ENCODE measurements at regions not wholly inside any gene's neighbourhood (a gene's known extent, or its start where the extent isn't known, plus 50 kb on each side); places are given as distances from the start of the nearest gene placed in this dataset.
"Not testable (repeated sequence)": the region's sequence is repeated elsewhere in the genome, so short reads cannot be mapped to it uniquely, and the experiment has no call there.

DNA sequence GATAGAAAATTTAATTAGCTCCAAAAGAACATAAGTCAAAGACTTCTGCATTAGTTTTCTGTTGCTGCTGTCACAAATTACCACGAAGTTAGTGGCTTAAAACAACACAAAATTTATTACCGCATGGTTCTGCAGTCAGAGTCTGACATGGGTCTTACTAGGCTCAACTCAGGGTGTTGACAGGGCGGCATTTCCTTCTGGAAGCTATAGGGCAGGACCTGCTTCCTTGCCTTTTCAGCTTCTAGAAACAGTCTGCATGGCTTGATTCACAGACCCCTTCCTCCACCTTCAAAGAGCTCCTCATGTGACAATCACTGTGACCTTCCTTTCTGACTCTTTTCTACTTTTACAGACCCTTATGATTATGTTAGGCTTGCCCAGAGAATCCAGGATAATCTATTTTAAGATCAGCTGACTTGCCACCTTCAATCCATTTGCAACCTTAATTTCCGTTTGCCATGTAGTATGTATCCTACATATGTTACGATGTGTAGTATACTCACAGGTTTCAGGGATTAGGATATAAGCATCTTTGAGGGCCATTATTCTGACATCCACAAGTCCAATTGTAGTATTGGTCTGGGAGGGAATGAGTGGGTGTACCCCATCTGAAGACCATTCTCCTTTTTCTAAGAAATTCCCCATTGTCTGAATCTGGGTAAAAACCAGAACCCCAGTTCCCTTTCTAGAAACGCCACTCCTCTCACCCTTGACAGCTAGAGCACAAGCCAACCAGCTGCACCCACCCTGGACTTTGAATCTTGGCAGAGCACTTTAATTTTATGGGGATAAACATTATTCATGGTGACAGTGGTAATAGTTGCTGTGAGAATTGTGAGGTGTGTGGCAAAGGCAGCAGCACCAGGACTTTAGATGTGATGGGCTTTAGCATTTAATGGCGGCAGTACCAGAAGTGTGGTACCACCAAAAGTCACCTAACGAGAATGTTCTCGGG lies 265.5 kb downstream of the KCNJ2 start:
- no peak for DNase-seq (ENCODE audit: low spot score)

DNA sequence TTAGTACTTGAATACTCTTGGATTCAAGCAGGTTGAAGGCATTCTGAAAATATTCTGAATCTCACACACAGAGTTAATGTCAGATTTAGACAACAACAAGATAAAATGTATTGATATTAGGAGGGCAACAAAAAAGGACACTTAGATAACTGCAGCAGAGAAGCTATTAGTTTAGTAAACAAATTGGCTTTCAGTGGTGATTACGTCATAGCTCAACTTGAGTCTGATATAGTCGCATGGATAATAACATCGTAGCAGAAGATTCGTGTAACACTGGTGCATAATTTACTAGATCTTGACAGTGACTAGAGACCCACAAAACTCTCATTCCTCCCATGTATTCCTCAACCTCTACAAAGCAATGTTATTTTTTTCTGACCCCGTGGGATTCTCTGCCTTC lies 268.3 kb downstream of the KCNJ2 start:
- DNase-seq (ENCODE audit: low spot score) = no peak

DNA sequence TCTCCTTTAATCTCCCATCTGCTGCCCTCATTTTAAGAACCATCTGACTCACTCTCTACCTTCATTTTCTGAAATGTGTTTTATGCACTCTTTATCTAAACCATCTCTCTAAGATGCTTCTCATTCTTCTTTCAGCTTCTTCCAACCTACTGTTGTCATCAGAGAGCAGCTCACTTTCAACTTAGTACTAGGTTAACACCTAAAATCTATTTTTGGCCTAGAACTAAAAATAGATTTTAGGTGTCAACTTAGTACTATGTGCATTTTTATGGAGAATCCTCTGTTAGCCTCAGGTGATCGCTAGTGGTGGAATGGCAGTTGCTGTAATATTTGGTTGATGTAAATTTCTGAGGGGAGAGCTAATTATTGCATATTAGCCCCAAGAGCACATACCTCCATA lies 277.1 kb downstream of the KCNJ2 start:
- DNase-seq (ENCODE audit: low spot score) = no peak

DNA sequence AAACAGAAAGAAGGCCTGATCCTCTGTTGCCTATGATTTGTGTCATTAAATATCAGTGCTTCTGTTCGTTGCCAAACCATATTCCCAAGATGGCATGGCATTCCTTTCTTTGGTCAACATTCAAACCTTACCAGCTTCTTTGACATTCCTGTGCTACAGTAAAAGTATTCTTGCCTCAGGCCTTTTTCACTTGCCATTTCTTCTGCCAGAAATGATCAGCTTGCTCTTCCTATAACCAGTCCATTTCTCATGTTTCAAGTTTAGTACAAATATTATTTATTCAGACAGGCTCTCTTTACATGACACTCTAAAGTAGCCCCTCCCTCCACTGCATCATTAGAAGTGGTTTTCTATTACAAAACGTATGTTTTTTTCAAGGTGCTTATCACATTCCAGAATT lies 278.3 kb downstream of the KCNJ2 start:
- peak; percentile 21 for DNase-seq (ENCODE audit: low spot score)

DNA sequence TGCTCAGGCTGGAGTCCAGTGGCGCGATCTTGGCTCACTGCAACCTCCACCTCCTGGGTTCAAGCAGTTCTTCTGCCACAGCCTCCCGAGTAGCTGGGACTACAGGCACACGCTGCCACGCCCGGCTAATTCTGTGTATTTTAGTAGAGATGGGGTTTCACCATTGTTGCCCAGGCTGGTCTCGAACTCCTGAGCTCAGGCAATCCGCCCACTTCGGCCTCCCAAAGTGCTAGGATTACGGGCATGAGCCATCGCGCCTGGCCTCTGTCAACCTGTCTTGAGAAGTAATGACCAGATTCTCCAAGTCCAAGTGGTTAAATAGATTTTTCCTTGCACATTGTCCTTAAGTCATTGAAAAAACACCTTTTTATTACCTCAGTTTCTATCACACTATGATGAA lies 283.7 kb downstream of the KCNJ2 start:
- not testable (repeated sequence) for DNase-seq (ENCODE audit: low spot score)

DNA sequence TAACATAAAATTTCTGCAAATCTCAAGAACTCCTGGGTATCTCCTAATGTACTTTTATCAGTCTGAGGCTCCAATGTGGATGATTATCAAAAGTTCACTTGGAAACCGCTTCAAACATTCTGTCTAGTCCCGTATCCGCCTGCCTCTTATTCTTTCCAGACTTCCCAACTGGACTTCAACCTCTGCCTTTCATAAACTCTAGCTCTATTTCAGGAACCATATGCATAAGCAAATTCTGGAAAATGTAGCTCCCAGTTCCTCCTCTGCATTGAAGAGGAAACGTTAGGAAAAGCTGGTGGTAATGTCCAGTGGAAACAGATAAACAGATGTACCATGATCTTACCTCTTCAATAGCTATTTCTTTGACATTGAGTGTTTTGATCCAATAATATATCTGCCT lies 285.0 kb downstream of the KCNJ2 start:
- DNase-seq (ENCODE audit: low spot score) = no peak

- no peak for DNase-seq (ENCODE audit: low spot score)
Measured at GRCh38 chr17:70454908-70455307, 285.6 kb downstream of the KCNJ2 start.

- no peak for DNase-seq (ENCODE audit: low spot score)
Measured at GRCh38 chr17:70464995-70465394, 295.7 kb downstream of the KCNJ2 start.

GRCh38 chr17:70468661-70469060 lies 299.3 kb downstream of the KCNJ2 start:
- DNase-seq (ENCODE audit: low spot score) = no peak

DNA sequence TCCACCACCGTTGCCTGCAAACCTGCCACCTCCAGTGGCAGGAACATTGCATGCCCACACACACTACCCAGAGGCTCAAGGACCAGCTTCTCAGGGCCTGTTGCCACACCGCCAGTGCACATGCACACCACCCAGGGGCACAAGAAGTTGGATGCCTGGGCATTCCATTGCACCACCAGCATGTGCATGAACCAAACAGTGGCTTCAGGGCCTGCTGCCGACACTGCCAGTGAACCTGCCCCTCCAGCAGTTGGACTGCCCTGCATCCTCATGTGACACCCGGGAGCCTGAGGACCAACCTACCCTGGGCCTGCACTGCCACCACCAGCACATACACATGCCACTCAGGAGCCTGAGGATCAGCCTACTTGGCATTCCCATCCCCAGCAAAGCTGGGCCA lies 303.7 kb downstream of the KCNJ2 start:
- no peak for DNase-seq (ENCODE audit: low spot score)

DNA sequence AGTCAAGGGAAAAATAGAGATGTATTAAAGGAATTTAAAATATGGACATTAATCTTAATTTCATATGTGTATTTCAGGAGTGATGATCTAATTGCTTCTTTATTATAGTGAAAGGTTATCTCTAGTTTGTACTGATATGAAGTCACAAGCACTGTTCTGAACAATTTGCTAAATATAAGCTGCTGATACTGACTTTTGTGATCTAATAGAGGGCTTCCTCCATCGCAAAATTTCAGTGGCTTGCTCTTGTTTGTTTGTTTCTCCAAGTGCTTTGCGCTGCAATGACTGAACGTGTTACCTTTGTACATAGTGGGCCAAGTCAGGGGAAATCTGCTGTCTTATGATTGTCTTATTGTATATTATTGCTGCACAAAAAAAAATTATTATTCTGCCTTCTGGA lies 307.0 kb downstream of the KCNJ2 start:
- DNase-seq (ENCODE audit: low spot score) = no peak

DNA sequence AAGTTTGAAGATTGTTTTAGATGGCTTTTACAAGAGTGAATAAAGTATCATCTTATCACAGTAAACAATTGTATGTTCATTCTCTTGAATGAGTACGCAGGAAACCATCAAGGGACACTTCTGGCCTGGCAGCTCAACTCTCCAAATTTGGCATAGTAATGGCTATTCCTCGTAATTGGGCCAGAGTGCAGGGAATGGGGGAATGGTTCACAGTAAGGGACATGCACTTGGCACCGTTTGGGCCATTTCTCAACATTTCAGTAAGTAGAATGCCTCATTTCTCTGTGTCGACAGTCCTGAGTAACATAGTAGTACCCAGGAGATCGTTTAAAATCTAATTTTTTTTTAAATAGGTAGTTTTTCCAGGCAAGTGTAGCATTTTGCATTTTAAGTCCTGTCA lies 309.6 kb downstream of the KCNJ2 start:
- DNase-seq (ENCODE audit: low spot score) = no peak

DNA sequence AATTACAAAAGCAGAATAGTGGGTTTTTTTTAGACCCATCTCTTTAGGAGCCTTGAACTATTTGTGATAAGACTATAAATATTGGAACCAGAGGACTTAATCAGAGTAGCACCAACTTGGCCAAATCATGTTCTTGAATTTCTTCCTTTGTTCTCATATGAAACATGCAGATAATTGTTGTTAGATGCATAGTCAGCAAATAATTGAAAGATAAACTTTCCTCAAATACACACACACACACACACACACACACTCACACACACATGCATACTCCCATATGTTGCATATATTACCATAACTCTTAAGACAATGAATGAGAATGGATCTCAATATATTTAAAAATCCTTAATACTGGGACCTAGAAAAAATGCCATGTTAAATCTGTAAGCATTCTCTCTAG lies 310.4 kb downstream of the KCNJ2 start:
- no peak for DNase-seq (ENCODE audit: low spot score)

DNA sequence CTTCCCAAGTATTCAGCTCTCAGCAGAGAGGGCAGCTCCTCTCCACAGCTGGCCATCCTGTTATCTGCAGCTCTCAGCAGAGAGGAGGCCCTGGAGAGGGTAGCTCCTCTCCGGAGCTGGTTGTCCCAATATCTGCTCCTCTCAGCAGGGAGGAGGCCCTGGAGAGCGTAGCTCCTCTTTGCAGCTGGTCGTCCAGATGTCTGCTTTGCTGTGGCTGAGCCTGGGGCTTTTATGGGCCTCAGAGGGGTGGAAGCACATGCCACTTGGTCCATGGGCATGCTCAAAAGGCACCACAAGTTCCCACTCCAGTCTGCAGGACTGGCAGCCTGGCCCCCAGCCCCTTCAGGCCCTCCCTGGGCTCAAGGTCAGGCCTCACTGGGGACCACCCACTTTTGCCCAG lies 314.3 kb downstream of the KCNJ2 start:
- DNase-seq (ENCODE audit: low spot score) = no peak

DNA sequence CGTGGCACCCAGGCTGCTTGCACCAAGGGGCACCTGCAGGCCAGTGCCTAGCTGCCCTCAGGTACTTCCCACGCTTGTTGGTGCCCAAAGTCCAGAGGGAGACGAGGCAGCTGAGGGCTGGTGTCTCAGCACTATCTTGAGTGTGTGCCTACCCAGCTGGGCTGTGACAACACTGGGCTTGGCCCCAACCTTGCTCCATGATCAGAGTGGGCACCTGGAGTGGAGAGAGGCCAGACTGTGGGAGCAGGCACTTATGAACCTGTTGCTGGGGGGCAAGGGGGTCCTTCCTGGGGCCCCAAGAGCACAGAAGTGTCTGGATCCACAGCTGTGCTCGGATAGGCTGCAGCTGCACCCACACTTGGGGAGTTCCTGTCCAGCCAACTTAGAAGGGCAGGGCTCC lies 314.7 kb downstream of the KCNJ2 start:
- DNase-seq (ENCODE audit: low spot score) = no peak

DNA sequence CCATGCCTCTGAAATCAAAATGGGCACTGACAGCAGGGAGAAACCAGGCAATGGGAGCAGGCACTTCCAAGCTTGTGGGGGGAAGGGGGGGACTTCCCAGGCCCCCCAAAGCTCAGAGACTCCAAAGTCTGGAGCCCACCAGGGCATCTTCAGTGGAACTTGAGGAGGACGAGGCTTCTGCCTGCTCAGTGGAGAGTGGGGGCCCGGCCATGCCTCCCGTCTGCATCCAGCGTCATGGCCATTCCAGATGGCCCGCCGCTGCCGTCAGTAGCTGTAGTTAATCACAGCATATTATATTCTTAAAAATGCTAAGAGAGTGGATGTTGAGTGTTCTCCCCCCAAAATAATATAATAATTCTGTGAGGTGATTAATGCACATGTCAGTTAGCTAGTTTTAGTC lies 315.2 kb downstream of the KCNJ2 start:
- no peak for DNase-seq (ENCODE audit: low spot score)

DNA sequence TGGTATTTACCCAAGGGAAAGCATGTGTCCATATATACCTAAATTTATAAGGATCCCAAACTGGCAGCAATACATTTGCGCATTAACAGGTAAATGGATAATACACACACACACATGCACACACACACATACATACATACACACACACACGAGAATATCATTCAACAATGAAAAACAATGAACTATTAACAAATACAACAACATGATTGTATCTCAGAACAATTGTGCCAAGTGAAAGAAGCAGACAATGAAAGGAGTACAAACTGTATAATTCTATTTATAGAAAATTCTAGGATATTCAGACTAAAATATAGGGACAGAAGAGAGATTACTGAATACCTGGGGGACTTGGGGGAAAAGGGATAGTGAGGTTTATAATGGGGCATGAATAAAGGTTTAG lies 323.0 kb downstream of the KCNJ2 start:
- no peak for DNase-seq (ENCODE audit: low spot score)

DNA sequence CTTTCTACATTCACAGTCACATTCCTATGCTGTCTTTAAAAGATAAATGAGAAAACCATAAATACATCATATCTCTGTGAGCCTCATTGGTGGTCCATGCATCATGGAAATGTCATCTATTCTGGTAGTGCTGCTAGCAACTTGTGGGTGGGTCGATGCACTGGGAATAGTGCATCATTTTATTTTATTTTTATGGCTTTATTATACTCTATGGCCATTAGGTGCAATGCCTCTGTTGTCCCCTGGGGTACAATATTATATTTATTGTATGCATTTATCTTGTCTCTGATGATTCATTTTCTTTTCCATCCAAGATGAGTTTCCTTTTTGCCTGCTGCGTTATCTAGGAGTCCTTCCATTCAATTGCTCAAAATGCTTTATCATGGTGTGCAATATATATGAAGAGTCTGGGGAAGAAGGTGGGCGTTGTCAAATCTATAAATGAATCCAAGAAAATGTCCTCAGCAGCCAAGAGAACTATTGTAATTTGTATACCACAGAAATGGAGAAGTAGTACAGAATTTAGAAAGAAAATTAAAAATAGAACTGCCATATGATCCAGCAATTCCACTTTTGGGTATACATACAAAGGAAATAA lies 324.0 kb downstream of the KCNJ2 start:
- no peak for DNase-seq (ENCODE audit: low spot score)

GRCh38 chr17:70498631-70499030 lies 329.3 kb downstream of the KCNJ2 start:
- no peak for DNase-seq (ENCODE audit: low spot score)

DNA sequence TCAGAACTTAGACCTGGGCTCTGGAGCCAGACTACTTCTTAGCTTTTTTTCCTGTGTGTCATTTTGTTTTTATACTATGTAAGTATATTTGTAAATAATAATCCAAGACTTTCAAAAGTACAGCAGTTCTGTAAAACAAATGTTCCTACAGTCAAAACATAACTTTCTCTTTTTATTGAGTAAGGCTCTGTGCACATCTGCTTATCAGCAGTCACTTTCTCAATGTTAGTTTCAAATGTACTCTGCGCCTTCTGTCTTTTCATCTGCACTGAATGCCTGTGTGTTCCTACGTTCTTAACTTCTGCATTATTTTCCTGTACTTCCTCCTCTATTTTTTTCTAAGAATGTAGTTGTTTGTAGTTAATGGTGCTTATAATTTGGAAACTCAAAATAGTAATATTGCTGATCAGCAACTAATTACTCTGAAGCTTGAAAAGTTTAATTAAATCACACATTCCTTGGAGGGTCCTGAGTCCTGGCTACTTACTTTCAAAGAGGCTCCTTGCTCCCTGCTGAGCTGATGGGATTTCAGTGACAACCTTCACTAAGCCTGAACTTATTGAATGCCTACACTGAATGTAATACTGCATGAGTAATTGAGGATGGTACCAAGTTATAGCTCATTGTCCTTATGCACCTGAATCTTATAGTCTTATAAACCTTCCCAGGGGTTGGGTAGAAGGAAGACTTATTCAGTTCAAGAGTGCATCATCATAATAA lies 329.9 kb downstream of the KCNJ2 start:
- DNase-seq (ENCODE audit: low spot score) = no peak

DNA sequence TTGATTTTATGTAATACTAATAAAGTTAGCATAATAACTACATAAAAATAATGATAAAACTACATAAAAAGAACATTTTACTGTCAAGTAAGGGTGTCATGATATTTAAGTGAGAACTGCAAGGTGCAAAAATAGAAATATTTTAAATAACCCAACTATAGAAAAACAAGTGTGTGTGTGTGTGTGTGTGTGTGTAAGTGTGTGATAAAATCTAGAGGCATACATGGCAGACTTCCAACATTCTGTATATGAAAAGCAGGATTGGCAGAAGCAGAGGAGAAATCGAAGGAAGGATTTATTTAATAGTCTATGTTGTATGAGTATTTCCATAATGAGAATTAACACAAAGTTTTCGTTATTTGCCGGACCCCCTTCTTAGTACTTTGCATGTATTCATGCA lies 334.1 kb downstream of the KCNJ2 start:
- no peak for DNase-seq (ENCODE audit: low spot score)

DNA sequence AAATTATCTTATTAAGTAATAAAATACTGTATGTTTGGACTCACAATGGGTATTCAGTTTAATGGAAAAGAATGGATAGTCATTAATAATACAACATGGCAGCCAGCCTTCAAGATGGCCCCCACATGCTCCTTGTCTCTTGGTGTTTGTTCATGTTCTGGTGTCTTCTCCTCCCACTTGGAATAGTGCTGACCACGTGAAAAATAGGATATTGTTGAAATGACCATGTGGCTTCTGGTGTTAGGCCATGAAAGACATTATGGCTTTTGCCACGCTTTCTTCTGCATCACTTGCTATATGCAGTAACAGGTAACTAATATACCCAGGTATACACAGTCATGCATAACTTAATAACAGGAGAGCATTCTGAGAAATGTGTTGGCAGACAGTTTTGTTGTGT lies 341.0 kb downstream of the KCNJ2 start:
- DNase-seq (ENCODE audit: low spot score) = no peak

DNA sequence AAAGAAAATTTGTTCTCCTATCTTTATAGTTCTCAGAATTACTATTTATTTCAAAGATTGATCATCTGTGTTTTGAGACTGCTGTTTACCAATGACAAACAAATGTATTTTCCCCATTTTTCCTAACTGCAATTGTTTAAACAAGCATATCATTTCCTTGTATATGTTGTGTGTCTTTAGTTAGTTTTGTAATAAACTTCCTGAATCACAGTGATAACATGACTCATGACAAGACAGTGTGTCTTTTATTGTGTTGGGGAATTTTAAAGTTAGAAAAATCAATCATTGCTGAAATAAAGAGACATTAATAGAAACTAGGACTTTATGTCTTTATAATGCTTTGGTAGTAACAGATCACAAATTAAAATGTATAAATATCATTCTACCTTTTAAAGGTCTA lies 348.5 kb downstream of the KCNJ2 start:
- no peak for DNase-seq (ENCODE audit: low spot score)

Data from H4 (cell line).